CD4-positive, alpha-beta T cell (primary cell): ENCODE measurements at regions not wholly inside any gene's neighbourhood (a gene's known extent, or its start where the extent isn't known, plus 50 kb on each side); places are given as distances from the start of the nearest gene placed in this dataset.

Experiments used
- ATAC-seq: fragments of 200-7000 bp; cut with Tn5 transposase; one replicate; pipeline ENCODE4 v1.10.0; 2022; ENCODE audit warnings: mild to moderate bottlenecking; ENCODE audit not compliant: poor library complexity
- CTCF ChIA-PET: fragments of 350-600 bp; sonication (Branson Sonifier 250); formaldehyde crosslinking; loops from one replicate; lab custom pipeline; 2021; ENCODE audit warnings: antibody characterized with exemption, inconsistent platforms; lab: Charles Lee
- POLR2A ChIA-PET: fragments of 350-600 bp; sonication (Branson Sonifier 250); formaldehyde crosslinking; loops from one replicate; lab custom pipeline; 2021; ENCODE audit warnings: antibody characterized with exemption, inconsistent platforms; lab: Charles Lee
- DNase-seq, 14 experiments: peaks; one replicate each; pipeline ENCODE4 v3.0.0-alpha.2; 2013 to 2020; ENCODE audit warnings: mixed read lengths in 2 of 14
- H3K27ac ChIP-seq, 2 donors: one replicate each; pipeline versions ENCODE4 v1.5.1 to v1.7.0; 2013; ENCODE audit warnings: low read length in 2 of 2, low read depth in 1 of 2, mild to moderate bottlenecking in 1 of 2
- H3K27me3 ChIP-seq, 2 experiments: 1 replicate in 1 of 2; 2 replicates in 1 of 2; pipeline versions ENCODE4 v1.6.1 to v1.7.0; 2013; ENCODE audit warnings: low read length in 2 of 2, control low read depth in 1 of 2, mild to moderate bottlenecking in 1 of 2, moderate library complexity in 1 of 2; ENCODE audit not compliant: insufficient read depth in 2 of 2, control insufficient read depth in 1 of 2
- H3K36me3 ChIP-seq: one replicate; pipeline ENCODE4 v1.6.1; 2013; ENCODE audit warnings: low read length, control low read depth; ENCODE audit not compliant: insufficient read depth
- H3K4me1 ChIP-seq: one replicate; pipeline ENCODE4 v1.6.1; 2013; ENCODE audit warnings: low read length, control low read depth; ENCODE audit not compliant: insufficient read depth
- H3K4me3 ChIP-seq: one replicate; pipeline ENCODE4 v1.5.1; 2013; ENCODE audit warnings: mild to moderate bottlenecking, low read length, moderate library complexity
- H3K9me3 ChIP-seq, 2 experiments: 1 replicate in 1 of 2; 2 replicates in 1 of 2; pipeline versions ENCODE4 v1.6.1 to v1.7.0; 2013; ENCODE audit warnings: low read length in 2 of 2, mild to moderate bottlenecking in 2 of 2, control low read depth in 1 of 2, moderate library complexity in 1 of 2; ENCODE audit not compliant: control insufficient read depth in 1 of 2, insufficient read depth in 1 of 2
- H3K27ac Mint-ChIP-seq: one replicate; pipeline ENCODE4 v1.8.0; 2020; ENCODE audit warnings: mixed read lengths
- H3K27me3 Mint-ChIP-seq: one replicate; pipeline ENCODE4 v1.8.0; 2021; ENCODE audit warnings: mixed read lengths
- H3K36me3 Mint-ChIP-seq: one replicate; pipeline ENCODE4 v1.8.0; 2021; ENCODE audit warnings: low read depth, mixed read lengths
- H3K4me1 Mint-ChIP-seq: one replicate; pipeline ENCODE4 v1.8.0; 2021; ENCODE audit warnings: low read depth, mixed read lengths
- H3K4me3 Mint-ChIP-seq: one replicate; pipeline ENCODE4 v1.8.0; 2020; ENCODE audit warnings: mild to moderate bottlenecking, mixed read lengths
- H3K9me3 Mint-ChIP-seq: one replicate; pipeline ENCODE4 v1.8.0; 2020; ENCODE audit warnings: mixed read lengths
- intact Hi-C, 2 experiments: fragments of 100-400 bp; cut with DNase I in 1 of 2; cut with micrococcal nuclease in 1 of 2; formaldehyde crosslinking; loops; one replicate each; pipeline versions ENCODE4 v1.15.1 to v1.9.0; 2023 to 2025; cut with DNase I, micrococcal nuclease
- TF ChIP-seq, protein P1 (sequence below): fragments of 200-600 bp; IDR thresholded peaks from one replicate; pipeline ENCODE4 v1.8.0; 2022; ENCODE audit warnings: antibody characterized with exemption, mild to moderate bottlenecking

DNA sequence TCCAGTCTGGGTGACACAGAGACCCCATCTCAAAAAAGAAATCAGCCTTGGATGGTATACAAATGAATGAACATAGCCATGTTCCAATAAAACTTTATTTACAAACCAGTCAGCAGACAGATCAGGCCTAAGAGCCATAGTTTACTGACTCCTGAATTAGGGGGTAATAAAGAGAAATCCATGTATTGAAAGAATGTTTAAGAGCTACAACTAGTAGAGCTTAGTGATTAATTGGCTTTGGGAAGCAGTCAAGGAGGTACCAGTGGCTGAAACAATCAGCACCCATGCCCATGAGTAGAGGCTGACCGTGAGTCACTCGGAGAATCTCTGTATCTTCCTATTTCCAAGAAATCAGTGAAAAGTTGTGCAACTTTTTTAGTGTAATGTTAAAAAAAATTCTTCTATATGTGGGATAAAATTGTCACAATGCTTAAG is 223.6 kb upstream of the RREB1 start:
- Mint-ChIP-seq H3K36me3 (no peaks in the 10 kb centered on the region), H3K27ac (no peak overlapping the region), H3K4me3 (no peak overlapping the region), H3K9me3 (no peaks in the 10 kb centered on the region), H3K4me1 (no peaks in the 10 kb centered on the region), H3K27me3 (no peaks in the 10 kb centered on the region)
- peak in 2 of 14 experiments; percentile 45 to 59 for DNase-seq
- no peaks in the 10 kb centered on the region for H3K4me1 ChIP-seq
- no peaks in the 10 kb centered on the region for H3K36me3 ChIP-seq
- H3K27ac ChIP-seq = no peak overlapping the region
- H3K9me3 ChIP-seq = no peaks in the 10 kb centered on the region
- ATAC-seq = no peak
- ChIA-PET CTCF (no interaction called here), POLR2A (no interaction called here)
- TF ChIP-seq, protein P1, sequence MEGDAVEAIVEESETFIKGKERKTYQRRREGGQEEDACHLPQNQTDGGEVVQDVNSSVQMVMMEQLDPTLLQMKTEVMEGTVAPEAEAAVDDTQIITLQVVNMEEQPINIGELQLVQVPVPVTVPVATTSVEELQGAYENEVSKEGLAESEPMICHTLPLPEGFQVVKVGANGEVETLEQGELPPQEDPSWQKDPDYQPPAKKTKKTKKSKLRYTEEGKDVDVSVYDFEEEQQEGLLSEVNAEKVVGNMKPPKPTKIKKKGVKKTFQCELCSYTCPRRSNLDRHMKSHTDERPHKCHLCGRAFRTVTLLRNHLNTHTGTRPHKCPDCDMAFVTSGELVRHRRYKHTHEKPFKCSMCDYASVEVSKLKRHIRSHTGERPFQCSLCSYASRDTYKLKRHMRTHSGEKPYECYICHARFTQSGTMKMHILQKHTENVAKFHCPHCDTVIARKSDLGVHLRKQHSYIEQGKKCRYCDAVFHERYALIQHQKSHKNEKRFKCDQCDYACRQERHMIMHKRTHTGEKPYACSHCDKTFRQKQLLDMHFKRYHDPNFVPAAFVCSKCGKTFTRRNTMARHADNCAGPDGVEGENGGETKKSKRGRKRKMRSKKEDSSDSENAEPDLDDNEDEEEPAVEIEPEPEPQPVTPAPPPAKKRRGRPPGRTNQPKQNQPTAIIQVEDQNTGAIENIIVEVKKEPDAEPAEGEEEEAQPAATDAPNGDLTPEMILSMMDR = no peak
- no peak overlapping the region for H3K4me3 ChIP-seq
- intact Hi-C loops = no loop called here
- H3K27me3 ChIP-seq = no peaks in the 10 kb centered on the region

DNA sequence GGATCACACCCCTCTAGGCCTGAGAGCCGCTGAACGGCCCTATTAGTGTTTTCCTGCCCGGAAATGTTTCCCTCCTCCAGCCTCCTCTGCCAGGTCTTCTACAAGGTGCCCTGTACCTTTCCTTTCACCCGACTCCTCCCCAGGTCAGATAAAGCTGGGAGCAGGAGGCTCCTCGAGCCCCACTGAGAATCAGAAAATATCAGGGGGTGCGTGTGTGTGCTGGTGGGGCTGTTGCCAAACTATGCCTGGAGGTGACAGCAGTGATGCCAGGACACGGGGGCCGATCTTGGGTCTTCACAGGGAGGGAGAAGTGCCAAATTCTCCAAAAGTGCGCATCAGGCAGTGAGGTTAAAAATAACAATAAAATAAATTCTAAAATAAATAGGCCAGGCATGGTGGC is 222.8 kb upstream of the RREB1 start:
- H3K27ac Mint-ChIP-seq = no peak overlapping the region

DNA sequence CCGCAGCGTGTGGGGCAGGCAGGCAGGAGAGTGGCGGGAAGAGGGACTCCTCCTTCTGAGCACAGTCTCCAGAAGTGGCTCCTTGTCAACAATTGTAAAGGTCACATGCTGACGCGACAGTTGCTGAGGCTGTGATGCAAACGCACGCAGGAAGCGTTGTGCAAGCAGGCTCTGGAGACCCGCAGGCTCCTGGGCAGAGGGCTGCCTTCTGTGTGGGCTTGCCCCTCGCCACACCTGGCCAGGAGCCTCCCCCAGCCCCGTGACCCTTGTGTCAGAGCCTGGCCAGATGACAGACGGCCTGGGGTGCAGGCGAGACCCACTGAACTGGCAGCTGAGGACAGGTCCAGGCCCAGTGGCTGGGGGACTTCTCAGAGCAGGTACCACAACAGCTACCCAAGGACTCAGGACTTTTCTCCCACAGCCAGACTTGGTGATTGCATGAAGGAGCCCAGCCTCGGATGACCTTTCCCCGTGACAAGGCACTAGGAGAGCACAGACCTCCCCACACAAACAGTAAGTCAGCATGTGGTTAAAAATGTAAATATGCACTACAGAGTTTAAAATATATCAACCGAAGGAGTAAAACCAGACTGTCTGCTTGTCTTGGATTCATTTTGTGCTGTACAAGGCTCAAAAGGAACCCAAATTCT is 222.1 kb upstream of the RREB1 start:
- Histone ChIP-seq H3K4me3 (no peak overlapping the region), H3K27ac (no peak overlapping the region), H3K4me1 (no peaks in the 10 kb centered on the region), H3K27me3 (no peaks in the 10 kb centered on the region), H3K36me3 (no peaks in the 10 kb centered on the region), H3K9me3 (no peaks in the 10 kb centered on the region)
- Mint-ChIP-seq H3K27me3 (no peaks in the 10 kb centered on the region), H3K4me1 (no peaks in the 10 kb centered on the region), H3K27ac (no peak overlapping the region), H3K9me3 (no peaks in the 10 kb centered on the region), H3K4me3 (no peak overlapping the region), H3K36me3 (no peaks in the 10 kb centered on the region)
- CTCF ChIA-PET = no interaction called here
- TF ChIP-seq, protein P1 = no peak
- intact Hi-C loops = no loop called here
- peak in 3 of 14 experiments; percentile 10 to 63 (median 56) for DNase-seq
- POLR2A ChIA-PET = no interaction called here
- ATAC-seq = no peak

More for the DNA sequence above, 222.8 kb upstream of the RREB1 start:
- DNase-seq (no peak), ATAC-seq (no peak)
- no peaks in the 10 kb centered on the region for H3K9me3 Mint-ChIP-seq
- H3K36me3 Mint-ChIP-seq = no peaks in the 10 kb centered on the region
- Histone ChIP-seq H3K9me3 (no peaks in the 10 kb centered on the region), H3K27ac (no peak overlapping the region), H3K4me1 (no peaks in the 10 kb centered on the region), H3K27me3 (no peaks in the 10 kb centered on the region), H3K4me3 (no peak overlapping the region), H3K36me3 (no peaks in the 10 kb centered on the region)
- intact Hi-C loops = no loop called here
- no peak overlapping the region for H3K4me3 Mint-ChIP-seq
- ChIA-PET CTCF (no interaction called here), POLR2A (no interaction called here)
- TF ChIP-seq, protein P1 = no peak
- H3K27me3 Mint-ChIP-seq = no peaks in the 10 kb centered on the region
- H3K4me1 Mint-ChIP-seq = no peaks in the 10 kb centered on the region
